HG02973 (cell line): ENCODE measurements at regions not wholly inside any gene's neighbourhood (a gene's known extent, or its start where the extent isn't known, plus 50 kb on each side); places are given as distances from the start of the nearest gene placed in this dataset.

Experiments
- ATAC-seq: cut with Tn5 transposase; IDR thresholded peaks from one replicate; pipeline ENCODE4 v1.9.1; 2021; ENCODE audit warnings: moderate library complexity; ENCODE audit not compliant: unreplicated experiment

- no peak for ATAC-seq
Measured at GRCh38 chr10:28853195-28853594, 175.9 kb downstream of the BAMBI start.

DNA sequence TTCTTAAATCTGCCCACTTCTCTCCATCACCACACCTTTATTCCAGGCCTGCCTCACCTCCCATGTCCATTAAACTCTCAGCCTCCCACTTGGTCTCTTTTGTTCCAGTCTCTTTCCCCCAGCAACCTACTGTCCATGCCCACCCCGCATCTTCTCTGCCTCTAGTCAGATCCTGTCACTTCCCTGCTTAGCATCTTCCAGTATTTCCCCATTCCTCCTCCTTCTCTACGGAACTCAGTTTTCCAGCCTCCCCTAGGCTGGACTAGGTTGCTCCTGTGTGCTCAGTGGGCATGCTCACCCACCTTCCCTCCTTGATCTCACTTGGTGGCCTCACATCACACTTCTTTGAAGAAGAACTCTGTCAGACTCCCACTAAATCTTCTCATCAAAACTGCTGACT is 179.8 kb downstream of the BAMBI start:
- ATAC-seq, result no peak

DNA sequence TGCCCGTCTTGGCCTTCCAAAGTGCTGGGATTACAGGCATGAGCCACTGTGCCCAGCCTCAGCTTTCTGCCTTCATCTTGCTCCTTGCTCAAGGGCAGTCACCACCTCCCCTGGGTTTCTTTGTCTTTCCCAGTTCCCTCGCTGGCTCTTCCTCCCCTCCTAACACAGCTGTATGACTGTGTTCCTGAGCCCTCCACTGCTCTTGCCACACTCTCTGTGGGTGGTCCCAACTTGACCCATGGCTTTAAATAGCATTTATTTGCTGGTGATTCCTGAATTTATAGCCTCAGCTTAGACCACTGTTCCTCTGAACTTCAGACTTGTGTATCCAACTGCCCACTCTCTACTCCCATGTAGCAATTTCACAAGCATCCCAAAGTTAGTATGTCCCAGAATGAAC is 181.3 kb downstream of the BAMBI start:
- no peak for ATAC-seq

DNA sequence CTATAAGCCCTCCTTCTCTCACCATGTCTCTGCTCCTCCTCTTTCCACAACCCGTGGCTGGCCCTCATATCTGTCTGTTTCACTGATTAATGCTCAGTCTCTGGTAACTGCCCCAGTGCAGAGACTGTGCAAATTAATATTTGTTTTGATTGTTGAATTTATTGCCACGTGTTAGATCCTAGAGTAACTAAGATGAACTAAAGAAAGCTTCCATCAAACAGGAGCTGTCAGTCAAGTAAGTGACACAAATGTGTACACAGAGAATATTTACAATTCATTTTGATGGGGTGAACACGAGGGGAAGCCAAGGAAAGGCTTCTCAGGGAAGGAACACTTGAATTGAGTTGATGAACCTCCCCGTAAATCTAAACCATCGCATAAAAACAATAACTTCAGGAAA is 182.5 kb downstream of the BAMBI start:
- no peak for ATAC-seq

DNA sequence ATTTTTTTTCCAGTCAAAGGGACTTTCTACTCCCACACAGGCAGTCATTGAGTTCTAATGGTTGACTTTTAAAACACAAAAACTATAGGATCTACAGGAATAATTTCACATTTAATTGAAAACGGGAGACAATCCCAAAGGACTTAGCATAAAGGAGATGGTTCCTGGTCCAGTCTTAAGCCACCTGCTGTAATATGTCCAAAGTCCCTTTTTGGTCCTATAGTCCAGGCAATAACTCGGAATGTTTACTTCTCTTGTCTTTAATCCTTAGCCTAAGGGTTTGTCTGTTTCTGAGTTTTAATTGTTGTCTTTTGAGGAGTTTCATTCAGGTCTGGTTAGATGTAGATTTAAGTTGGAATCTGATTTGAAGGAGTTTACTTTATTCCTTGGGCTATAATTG is 184.9 kb downstream of the BAMBI start:
- no peak for ATAC-seq

- no peak for ATAC-seq
Measured at GRCh38 chr10:28869606-28870201, 192.4 kb downstream of the BAMBI start.

- ATAC-seq, result no peak
Measured at GRCh38 chr10:28871665-28872064, 194.3 kb downstream of the BAMBI start.

DNA sequence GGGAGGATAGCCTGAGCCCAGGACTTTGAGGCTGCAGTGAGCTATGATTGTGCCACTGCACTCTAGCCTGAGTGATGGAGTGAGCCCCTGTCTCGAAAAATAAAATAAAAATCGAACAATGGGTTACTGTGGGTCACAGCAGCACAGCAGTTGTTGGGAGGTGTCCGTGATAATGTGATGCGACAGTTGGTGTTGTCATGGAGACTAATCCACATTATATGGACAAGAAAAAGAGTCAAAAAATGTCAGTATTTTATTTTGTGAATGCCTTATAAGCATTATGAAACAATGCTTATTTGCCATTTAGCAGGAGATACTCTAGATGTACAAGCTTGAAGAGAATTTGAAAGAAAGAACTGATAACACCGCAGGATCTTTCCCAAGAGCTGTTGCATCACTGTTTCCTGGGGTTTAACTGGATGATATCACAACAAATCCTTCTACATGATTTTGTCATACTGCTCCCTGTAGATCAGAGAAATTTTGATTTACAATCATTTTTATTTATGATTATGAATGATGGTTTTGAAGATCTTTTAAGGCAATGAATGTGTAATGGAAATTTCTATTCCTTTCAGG is 195.4 kb downstream of the BAMBI start:
- ATAC-seq, result no peak

DNA sequence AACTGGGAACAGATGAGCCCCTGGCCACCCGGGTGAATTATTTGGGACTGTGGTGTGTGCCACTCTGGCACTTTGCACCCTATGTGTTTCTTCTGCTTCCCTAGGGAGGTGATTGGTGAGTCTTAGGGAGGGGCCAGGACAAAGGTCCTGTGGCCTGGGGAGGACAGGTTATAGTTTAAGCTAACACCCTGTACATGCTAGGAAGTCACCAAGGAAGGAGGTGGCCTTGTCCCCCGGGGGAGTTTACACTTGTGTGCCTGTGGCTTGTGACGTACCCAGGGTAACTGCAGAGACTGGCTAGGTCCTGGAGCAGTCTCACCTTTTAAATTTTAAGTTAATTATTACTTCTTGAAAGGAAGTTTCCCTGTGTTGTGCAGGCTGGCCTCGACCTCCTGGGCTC is 196.2 kb downstream of the BAMBI start:
- ATAC-seq, result no peak

DNA sequence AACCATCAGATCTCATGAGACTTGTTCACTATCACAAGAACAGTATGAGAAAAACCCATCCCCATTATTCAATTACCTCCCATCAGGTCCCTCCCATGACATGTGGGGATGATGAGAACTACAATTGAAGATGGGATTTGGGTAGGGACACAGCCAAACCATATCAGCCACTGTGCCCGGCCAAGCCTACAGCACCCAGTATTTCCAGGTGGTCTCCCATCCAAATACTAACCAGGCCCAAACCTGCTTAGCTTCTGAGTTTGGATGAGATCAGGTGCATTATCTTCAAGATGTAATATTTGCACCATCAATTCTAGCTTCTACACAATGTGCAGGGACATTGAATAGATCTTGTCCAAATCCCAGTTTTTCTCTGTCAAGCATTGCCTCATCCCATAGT is 196.9 kb downstream of the BAMBI start:
- no peak for ATAC-seq

DNA sequence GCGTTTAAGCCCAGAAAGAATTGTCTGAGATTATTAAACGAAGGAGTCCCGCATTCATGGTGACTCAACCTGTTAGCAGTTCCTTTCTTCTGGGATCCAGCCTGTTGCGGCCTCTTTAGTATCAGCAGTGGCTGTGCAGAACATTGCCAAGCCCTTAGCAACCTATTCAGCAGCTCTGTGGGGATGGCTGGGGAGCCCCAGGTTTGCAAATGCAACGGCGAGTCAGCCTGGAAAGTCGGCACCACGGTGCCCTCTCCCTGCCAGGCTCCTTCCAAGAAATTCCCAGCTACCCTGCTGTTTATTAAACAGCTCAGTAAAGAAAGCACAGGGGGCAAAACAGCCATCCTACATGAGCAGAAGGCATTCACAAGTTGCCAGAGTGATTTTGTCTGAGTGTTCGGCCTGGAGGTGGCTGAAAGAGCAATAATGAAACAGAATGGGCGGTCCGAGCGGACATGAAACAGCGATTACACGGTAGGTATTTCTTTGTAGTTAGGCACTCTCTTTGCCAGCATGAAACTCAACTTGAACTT is 198.3 kb downstream of the BAMBI start:
- no peak for ATAC-seq

DNA sequence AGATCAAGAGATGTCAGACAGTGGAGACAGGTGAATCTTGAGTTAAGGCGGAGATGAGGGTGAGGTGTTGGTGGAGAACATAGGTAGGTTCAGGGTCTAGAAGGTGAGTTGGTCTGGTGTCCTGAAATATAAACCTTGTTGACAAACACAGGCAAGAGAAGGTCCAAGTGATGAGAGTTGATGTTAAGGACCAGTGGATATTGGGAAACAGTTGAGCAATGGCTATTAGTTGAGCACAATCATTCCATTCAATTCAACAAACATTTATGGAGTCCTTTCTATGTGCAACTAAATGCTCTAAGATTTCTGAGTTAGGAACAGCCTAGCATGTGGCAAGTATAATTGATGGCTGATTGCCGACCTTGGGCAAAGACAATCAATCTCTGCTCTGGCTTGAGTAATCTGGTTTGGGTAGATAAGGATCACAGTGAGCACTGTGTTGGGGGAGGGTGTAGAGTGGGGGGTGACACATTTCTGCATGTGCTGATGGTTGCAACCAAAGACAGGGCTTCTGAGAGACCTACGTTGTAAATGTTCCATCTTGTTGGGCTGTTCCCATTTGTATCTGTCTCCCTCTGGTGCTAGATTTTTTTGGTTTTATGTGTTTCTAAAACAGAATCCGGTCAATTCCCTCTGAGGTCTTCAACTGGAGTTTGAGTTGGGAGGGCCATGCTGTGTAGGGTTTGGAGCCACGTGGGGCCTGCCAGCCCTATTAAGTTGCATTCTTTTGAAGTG is 201.1 kb downstream of the BAMBI start:
- ATAC-seq, result no peak

DNA sequence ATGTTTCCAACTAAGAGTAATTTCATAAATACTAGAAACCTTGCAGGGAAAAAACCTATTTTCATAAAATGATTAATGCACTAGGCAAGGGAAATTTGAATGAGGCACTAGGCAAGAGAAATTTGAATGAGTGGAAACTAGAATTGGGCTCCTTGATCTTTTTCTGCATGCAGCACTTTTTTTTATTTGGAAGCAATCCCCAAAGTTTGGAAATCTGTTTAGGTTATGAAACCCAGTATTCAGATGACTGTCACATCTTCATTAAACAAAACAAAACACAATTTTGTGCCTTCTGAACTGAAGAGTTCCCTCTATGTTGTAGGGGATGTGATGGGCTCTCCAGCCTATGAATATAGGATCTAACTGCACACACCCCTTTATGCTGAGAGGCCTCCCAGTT is 201.9 kb downstream of the BAMBI start:
- ATAC-seq, result no peak

GRCh38 chr10:28879875-28880682 is 202.8 kb downstream of the BAMBI start:
- no peak for ATAC-seq

- ATAC-seq, result no peak
Measured at GRCh38 chr10:28880683-28880950, 203.3 kb downstream of the BAMBI start.

DNA sequence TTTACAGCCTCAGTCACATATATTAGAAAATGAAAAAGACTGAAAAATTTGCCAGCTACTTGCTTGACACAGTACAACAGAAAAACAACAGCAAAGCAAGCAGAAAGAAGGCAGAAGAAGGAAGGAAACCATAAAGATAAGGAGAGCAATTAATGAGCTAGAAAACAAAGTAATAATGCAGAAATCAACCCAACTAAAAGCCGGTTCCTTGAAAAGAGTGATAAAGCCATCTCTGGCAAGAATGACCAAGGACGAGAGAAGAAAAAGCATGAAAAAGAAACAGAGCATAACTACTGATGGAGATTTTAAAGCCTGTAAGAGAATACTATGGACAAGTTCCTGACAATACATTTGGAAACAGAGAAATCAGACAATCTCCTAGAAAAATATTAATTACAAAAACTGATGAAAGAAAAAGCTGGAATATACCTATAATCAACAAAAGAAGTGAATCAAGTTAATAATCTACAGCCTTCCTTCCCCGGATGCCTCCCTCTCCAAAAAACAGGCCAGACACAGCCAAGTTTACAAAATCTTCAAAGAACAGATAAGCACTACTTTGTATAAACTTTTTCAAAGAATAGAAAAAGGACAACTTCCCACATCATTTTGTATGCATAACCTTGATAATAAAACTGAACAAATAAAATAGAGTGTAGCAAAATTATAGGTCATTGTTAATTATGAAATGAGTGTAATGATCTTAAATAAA is 204.0 kb downstream of the BAMBI start:
- no peak for ATAC-seq

GRCh38 chr10:28883741-28884423 is 206.6 kb downstream of the BAMBI start:
- ATAC-seq, result no peak

GRCh38 chr10:28890121-28890950 is 213.0 kb downstream of the BAMBI start:
- ATAC-seq, result no peak

- ATAC-seq, result no peak
Measured at GRCh38 chr10:28891058-28891713, 213.9 kb downstream of the BAMBI start.
